GM12891 (cell line): ENCODE measurements at regions not wholly inside any gene's neighbourhood (a gene's known extent, or its start where the extent isn't known, plus 50 kb on each side); places are given as distances from the start of the nearest gene placed in this dataset.

Source experiments
- PAX5 ChIP-seq: IDR thresholded peaks from 2 replicates; pipeline ENCODE4 v1.6.1; 2011; ENCODE audit warnings: low read length, moderate library complexity, mild to moderate bottlenecking; ENCODE audit not compliant: insufficient read depth, severe bottlenecking
- POLR2A ChIP-seq: IDR thresholded peaks from 2 replicates; pipeline ENCODE4 v1.6.1; 2011; ENCODE audit warnings: low read depth, low read length, control low read depth

- TF ChIP-seq POLR2A: no peak
- no peak for TF ChIP-seq PAX5
These were observed 129.0 kb downstream of the ASCL1 start for GRCh38 chr12:103086471-103086870.
